ENCODE measurements at regions not wholly inside any gene's neighbourhood (a gene's known extent, or its start where the extent isn't known, plus 50 kb on each side); places are given as distances from the start of the nearest gene placed in this dataset.

DNA sequence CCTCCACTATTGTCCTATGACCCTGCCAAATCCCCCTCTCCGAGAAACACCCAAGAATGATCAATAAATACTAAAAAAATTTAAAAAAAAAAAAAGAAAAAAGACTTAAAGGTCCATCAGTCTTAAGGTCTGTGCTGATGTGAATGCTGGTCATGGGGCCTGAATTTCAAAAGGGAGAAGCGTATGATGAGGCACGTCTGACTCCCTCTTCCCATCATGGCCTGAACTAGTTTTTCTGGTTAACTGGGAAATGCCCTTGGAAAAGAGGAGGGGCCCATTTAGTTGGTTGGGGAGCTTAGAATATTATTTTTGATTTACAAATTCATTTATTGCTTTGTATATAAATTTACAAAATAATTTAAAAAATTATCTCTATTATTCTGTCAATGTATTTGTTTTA is 291.0 kb upstream of the CDH19 start:
- no peak for TF ChIP-seq POLR2A (IDR thresholded peaks at IDR 0.05)
- TF ChIP-seq, protein P1, sequence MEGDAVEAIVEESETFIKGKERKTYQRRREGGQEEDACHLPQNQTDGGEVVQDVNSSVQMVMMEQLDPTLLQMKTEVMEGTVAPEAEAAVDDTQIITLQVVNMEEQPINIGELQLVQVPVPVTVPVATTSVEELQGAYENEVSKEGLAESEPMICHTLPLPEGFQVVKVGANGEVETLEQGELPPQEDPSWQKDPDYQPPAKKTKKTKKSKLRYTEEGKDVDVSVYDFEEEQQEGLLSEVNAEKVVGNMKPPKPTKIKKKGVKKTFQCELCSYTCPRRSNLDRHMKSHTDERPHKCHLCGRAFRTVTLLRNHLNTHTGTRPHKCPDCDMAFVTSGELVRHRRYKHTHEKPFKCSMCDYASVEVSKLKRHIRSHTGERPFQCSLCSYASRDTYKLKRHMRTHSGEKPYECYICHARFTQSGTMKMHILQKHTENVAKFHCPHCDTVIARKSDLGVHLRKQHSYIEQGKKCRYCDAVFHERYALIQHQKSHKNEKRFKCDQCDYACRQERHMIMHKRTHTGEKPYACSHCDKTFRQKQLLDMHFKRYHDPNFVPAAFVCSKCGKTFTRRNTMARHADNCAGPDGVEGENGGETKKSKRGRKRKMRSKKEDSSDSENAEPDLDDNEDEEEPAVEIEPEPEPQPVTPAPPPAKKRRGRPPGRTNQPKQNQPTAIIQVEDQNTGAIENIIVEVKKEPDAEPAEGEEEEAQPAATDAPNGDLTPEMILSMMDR (IDR thresholded peaks at IDR 0.05): no peak

Data from lower leg skin (tissue), 3 donors.